ENCODE measurements at regions not wholly inside any gene's neighbourhood (a gene's known extent, or its start where the extent isn't known, plus 50 kb on each side); places are given as distances from the start of the nearest gene placed in this dataset.
"Not testable (repeated sequence)": the region's sequence is repeated elsewhere in the genome, so short reads cannot be mapped to it uniquely, and the experiment has no call there.

DNA sequence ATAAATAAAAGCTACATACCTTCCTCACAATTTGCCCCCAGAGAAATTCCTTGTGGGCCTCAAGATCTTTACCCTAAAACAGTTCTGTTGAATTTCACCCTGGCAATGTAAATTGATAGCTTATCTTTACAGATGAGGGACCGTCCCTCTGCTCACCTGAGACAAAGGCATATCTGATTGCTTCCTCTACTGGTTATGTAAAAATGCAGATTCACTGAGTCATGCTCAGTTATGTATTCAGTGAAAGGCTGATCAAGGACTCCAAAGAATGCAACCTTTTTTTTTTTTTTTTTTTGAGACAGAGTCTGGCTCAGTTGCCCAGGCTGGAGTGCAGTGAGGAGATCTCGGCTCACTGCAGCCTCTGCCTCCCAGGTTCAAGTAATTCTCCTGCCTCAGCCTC is 64.2 kb upstream of the KMT2C start:
- TF ChIP-seq, protein P1, sequence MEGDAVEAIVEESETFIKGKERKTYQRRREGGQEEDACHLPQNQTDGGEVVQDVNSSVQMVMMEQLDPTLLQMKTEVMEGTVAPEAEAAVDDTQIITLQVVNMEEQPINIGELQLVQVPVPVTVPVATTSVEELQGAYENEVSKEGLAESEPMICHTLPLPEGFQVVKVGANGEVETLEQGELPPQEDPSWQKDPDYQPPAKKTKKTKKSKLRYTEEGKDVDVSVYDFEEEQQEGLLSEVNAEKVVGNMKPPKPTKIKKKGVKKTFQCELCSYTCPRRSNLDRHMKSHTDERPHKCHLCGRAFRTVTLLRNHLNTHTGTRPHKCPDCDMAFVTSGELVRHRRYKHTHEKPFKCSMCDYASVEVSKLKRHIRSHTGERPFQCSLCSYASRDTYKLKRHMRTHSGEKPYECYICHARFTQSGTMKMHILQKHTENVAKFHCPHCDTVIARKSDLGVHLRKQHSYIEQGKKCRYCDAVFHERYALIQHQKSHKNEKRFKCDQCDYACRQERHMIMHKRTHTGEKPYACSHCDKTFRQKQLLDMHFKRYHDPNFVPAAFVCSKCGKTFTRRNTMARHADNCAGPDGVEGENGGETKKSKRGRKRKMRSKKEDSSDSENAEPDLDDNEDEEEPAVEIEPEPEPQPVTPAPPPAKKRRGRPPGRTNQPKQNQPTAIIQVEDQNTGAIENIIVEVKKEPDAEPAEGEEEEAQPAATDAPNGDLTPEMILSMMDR (IDR thresholded peaks at IDR 0.05; ENCODE audit: low read length): not testable (repeated sequence)
- not testable (repeated sequence) for TF ChIP-seq EZH2 (optimal IDR thresholded peaks at IDR 0.05; ENCODE audit: low read depth, low read length); EZH2phosphoT487 (IDR thresholded peaks at IDR 0.05; ENCODE audit: low read length)

Data from MM.1S (cell line).